CD14-positive monocyte (primary cell): ENCODE measurements at regions not wholly inside any gene's neighbourhood (a gene's known extent, or its start where the extent isn't known, plus 50 kb on each side); places are given as distances from the start of the nearest gene placed in this dataset.

Experiments used
- DNase-seq, 3 donors: peaks; one replicate each; pipeline ENCODE4 v3.0.0-alpha.2; 2011 to 2022
- H2AFZ ChIP-seq: 2 replicates; pipeline ENCODE4 v1.6.0; 2012; ENCODE audit warnings: mild to moderate bottlenecking, low read depth, low read length, inconsistent platforms; ENCODE audit not compliant: insufficient read depth, poor library complexity, severe bottlenecking
- H3K27ac ChIP-seq, 2 donors: 1 replicate in 1 of 2; 2 replicates in 1 of 2; pipeline ENCODE4 v1.5.1; 2012 to 2013; ENCODE audit warnings: low read length in 2 of 2, control low read depth in 1 of 2, inconsistent platforms in 1 of 2, low read depth in 1 of 2, mild to moderate bottlenecking in 1 of 2
- H3K27me3 ChIP-seq, 2 donors: one replicate each; pipeline versions ENCODE4 v1.6.0 to v1.6.1; 2011 to 2013; ENCODE audit warnings: low read length in 2 of 2; ENCODE audit not compliant: control insufficient read depth in 2 of 2, insufficient read depth in 2 of 2
- H3K36me3 ChIP-seq, 2 donors: replicated peaks in 1 of 2; 1 replicate in 1 of 2; 2 replicates in 1 of 2; pipeline versions ENCODE4 v1.5.1 to v1.6.1; 2012 to 2013; ENCODE audit warnings: low read length in 2 of 2, control low read depth in 1 of 2, inconsistent platforms in 1 of 2, mild to moderate bottlenecking in 1 of 2; ENCODE audit not compliant: insufficient read depth in 2 of 2, control insufficient read depth in 1 of 2
- H3K4me1 ChIP-seq, 2 donors: 1 replicate in 1 of 2; 2 replicates in 1 of 2; pipeline versions ENCODE4 v1.5.1 to v1.6.1; 2012 to 2013; ENCODE audit warnings: low read length in 2 of 2, control low read depth in 1 of 2, inconsistent platforms in 1 of 2, mild to moderate bottlenecking in 1 of 2, moderate library complexity in 1 of 2; ENCODE audit not compliant: insufficient read depth in 2 of 2, control insufficient read depth in 1 of 2
- H3K4me2 ChIP-seq: replicated peaks from 2 replicates; pipeline ENCODE3; 2012; ENCODE audit warnings: low read length, moderate library complexity, mild to moderate bottlenecking; ENCODE audit not compliant: poor library complexity, severe bottlenecking; ENCODE audit errors: extremely low read depth
- H3K4me3 ChIP-seq, 3 experiments: fragments of 200-600 bp in 1 of 3; sonication (generic) in 1 of 3; replicated peaks in 1 of 3; 1 replicate in 2 of 3; 2 replicates in 1 of 3; pipeline ENCODE4 v1.5.1; 2011 to 2013; ENCODE audit warnings: low read length in 3 of 3, mild to moderate bottlenecking in 3 of 3, control low read depth in 2 of 3, low read depth in 2 of 3, inconsistent platforms in 1 of 3, moderate library complexity in 1 of 3
- H3K79me2 ChIP-seq: 2 replicates; pipeline ENCODE4 v1.6.0; 2012; ENCODE audit warnings: mild to moderate bottlenecking, control low read depth, inconsistent platforms, low read length, moderate library complexity; ENCODE audit not compliant: insufficient read depth
- H3K9ac ChIP-seq: 2 replicates; pipeline ENCODE4 v1.6.0; 2017; ENCODE audit warnings: low read length, mild to moderate bottlenecking; ENCODE audit not compliant: insufficient read depth, poor library complexity, severe bottlenecking
- H3K9me3 ChIP-seq, 2 donors: replicated peaks in 1 of 2; 1 replicate in 1 of 2; 2 replicates in 1 of 2; pipeline versions ENCODE4 v1.5.1 to v1.6.1; 2012 to 2013; ENCODE audit warnings: low read length in 2 of 2, control low read depth in 1 of 2; ENCODE audit not compliant: control insufficient read depth in 1 of 2, insufficient read depth in 1 of 2
- H4K20me1 ChIP-seq: 2 replicates; pipeline ENCODE4 v1.6.0; 2012; ENCODE audit warnings: mild to moderate bottlenecking, low read length, control low read depth, moderate library complexity; ENCODE audit not compliant: insufficient read depth
- H3K27ac Mint-ChIP-seq, 7 donors: one replicate each; pipeline ENCODE4 v1.8.0; 2020; ENCODE audit warnings: mild to moderate bottlenecking in 7 of 7, mixed read lengths in 7 of 7, moderate library complexity in 6 of 7, inconsistent platforms in 2 of 7
- H3K27me3 Mint-ChIP-seq, 3 donors: one replicate each; pipeline ENCODE4 v1.8.0; 2021 to 2022; ENCODE audit warnings: low read depth in 3 of 3, mild to moderate bottlenecking in 3 of 3, mixed read lengths in 3 of 3, moderate library complexity in 3 of 3, inconsistent platforms in 1 of 3
- H3K36me3 Mint-ChIP-seq, 2 donors: one replicate each; pipeline ENCODE4 v1.8.0; 2020; ENCODE audit warnings: mixed read lengths in 2 of 2, inconsistent platforms in 1 of 2, mild to moderate bottlenecking in 1 of 2
- H3K4me1 Mint-ChIP-seq: one replicate; pipeline ENCODE4 v1.8.0; 2020; ENCODE audit warnings: mild to moderate bottlenecking, mixed read lengths
- H3K4me3 Mint-ChIP-seq, 2 donors: one replicate each; pipeline ENCODE4 v1.8.0; 2020; ENCODE audit warnings: mild to moderate bottlenecking in 2 of 2, mixed read lengths in 2 of 2, moderate library complexity in 1 of 2
- H3K9me3 Mint-ChIP-seq, 7 donors: one replicate each; pipeline ENCODE4 v1.8.0; 2020 to 2022; ENCODE audit warnings: mixed read lengths in 7 of 7, mild to moderate bottlenecking in 6 of 7, moderate library complexity in 6 of 7, inconsistent platforms in 2 of 7
- WGBS: methylation state at CpG from one replicate; pipeline ENCODE4 v1.1.5; 2013; ENCODE audit warnings: missing lambda C conversion rate; ENCODE audit not compliant: insufficient coverage; 5-methylcytosine and 5-hydroxymethylcytosine counted together
- intact Hi-C, 2 donors: fragments of 100-400 bp; cut with micrococcal nuclease; formaldehyde crosslinking; loops; one replicate each; pipeline versions ENCODE4 v1.15.0 to v1.15.1; 2023
- TF ChIP-seq, protein P1 (sequence below): fragments of 200-600 bp; IDR thresholded peaks from one replicate; pipeline ENCODE4 v1.8.0; 2022; ENCODE audit warnings: antibody characterized with exemption, mild to moderate bottlenecking

DNA sequence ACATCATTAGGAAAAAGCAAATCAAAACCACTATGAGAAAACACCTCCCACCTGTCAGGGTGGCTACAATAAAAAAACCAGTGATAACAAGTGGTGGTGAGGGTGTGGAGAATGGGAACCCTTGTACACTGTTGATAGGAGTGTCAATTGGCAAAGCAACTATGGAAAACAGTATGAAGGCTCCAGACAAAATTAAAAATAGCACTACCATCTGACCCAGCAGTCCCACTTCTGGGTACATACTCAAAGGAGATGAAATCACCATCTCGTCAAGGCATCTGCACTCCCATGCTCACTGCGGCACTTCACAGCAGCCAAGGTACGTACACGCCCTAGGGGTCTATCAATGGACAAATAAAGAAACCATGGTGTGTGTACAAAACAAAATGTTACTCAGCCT, 715.1 kb downstream of the UQCRFS1 start:
- Histone ChIP-seq H3K4me1 (peaks cover 36 to 38% of the 10 kb centered on the region in 2 donors), H4K20me1 (no peaks in the 10 kb centered on the region), H3K9ac (no peak overlapping the region), H3K9me3 (no peaks in the 10 kb centered on the region), H3K27ac (no peak overlapping the region), H2AFZ (no peak overlapping the region), H3K27me3 (no peaks in the 10 kb centered on the region), H3K79me2 (no peaks in the 10 kb centered on the region), H3K4me2 (no peak overlapping the region), H3K36me3 (no peaks in the 10 kb centered on the region), H3K4me3 (no peak overlapping the region)
- Mint-ChIP-seq H3K4me3 (no peak overlapping the region), H3K27ac (no peak overlapping the region), H3K4me1 (peaks cover 37% of the 10 kb centered on the region), H3K27me3 (peaks cover 0 to 4% (median 4%) of the 10 kb centered on the region in 3 donors), H3K9me3 (peaks cover 0 to 5% (median 0%) of the 10 kb centered on the region in 7 donors), H3K36me3 (no peaks in the 10 kb centered on the region)
- no peak for DNase-seq
- 100% methylated on average over 2 of the region's 4 CpGs for WGBS
- intact Hi-C loops: no loop called here
- TF ChIP-seq, protein P1, sequence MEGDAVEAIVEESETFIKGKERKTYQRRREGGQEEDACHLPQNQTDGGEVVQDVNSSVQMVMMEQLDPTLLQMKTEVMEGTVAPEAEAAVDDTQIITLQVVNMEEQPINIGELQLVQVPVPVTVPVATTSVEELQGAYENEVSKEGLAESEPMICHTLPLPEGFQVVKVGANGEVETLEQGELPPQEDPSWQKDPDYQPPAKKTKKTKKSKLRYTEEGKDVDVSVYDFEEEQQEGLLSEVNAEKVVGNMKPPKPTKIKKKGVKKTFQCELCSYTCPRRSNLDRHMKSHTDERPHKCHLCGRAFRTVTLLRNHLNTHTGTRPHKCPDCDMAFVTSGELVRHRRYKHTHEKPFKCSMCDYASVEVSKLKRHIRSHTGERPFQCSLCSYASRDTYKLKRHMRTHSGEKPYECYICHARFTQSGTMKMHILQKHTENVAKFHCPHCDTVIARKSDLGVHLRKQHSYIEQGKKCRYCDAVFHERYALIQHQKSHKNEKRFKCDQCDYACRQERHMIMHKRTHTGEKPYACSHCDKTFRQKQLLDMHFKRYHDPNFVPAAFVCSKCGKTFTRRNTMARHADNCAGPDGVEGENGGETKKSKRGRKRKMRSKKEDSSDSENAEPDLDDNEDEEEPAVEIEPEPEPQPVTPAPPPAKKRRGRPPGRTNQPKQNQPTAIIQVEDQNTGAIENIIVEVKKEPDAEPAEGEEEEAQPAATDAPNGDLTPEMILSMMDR: no peak

DNA sequence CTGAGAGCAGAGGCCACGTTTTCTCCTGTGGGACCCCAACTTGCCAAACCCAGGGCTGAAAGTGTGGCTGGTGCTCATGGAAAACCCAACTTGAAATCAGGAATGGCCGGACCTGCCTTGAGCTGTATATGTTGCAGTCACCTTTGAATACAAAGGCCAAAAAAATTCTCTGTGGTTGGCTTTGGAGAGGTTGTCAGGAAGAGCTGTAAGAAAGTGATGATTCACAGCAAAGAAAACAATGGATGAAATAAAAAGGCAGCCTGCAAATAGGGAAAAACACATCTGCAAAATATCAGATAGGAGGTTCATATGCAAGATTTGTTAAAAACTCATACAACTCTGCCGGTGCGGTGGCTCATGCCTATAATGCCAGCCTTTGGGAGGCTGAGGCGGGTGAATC, 715.8 kb downstream of the UQCRFS1 start:
- Histone ChIP-seq H2AFZ (no peak overlapping the region), H3K4me2 (no peak overlapping the region), H3K79me2 (no peaks in the 10 kb centered on the region), H3K4me3 (no peak overlapping the region), H3K27ac (no peak overlapping the region), H4K20me1 (no peaks in the 10 kb centered on the region), H3K4me1 (peaks cover 33% of the 10 kb centered on the region in 2 donors), H3K27me3 (no peaks in the 10 kb centered on the region), H3K9ac (no peak overlapping the region), H3K9me3 (no peaks in the 10 kb centered on the region), H3K36me3 (no peaks in the 10 kb centered on the region)
- no peaks in the 10 kb centered on the region for H3K36me3 Mint-ChIP-seq
- TF ChIP-seq, protein P1: no peak
- DNase-seq: no peak
- H3K27ac Mint-ChIP-seq: no peak overlapping the region
- H3K4me3 Mint-ChIP-seq: no peak overlapping the region
- 95% methylated on average over 5 of the region's 5 CpGs for WGBS
- intact Hi-C loops: no loop called here
- peaks cover 0 to 6% (median 5%) of the 10 kb centered on the region in 3 donors for H3K27me3 Mint-ChIP-seq
- H3K9me3 Mint-ChIP-seq: peaks cover 0 to 5% (median 0%) of the 10 kb centered on the region in 7 donors
- H3K4me1 Mint-ChIP-seq: peaks cover 34% of the 10 kb centered on the region
